ENCODE measurements at regions not wholly inside any gene's neighbourhood (a gene's known extent, or its start where the extent isn't known, plus 50 kb on each side); places are given as distances from the start of the nearest gene placed in this dataset.

GRCh38 chr9:96139592-96140295 is 162.2 kb downstream of the HSD17B3 start:
- Mint-ChIP-seq H3K4me1 (ENCODE audit: unreplicated experiment) (peaks cover 69% of the 10 kb centered on the region), H3K36me3 (ENCODE audit: unreplicated experiment) (no peaks in the 10 kb centered on the region), H3K9me3 (ENCODE audit: unreplicated experiment) (no peaks in the 10 kb centered on the region), H3K27ac (ENCODE audit: unreplicated experiment) (peak overlapping the region; percentile 96), H3K27me3 (ENCODE audit: unreplicated experiment) (no peaks in the 10 kb centered on the region), H3K4me3 (ENCODE audit: unreplicated experiment) (peak overlapping the region; percentile 67)
- DNase-seq (ENCODE audit: extremely low spot score, unreplicated experiment): no peak
- no peak for TF ChIP-seq CTCF (IDR thresholded peaks at IDR 0.05)

GRCh38 chr9:96138616-96139015 is 163.4 kb downstream of the HSD17B3 start:
- H3K36me3 Mint-ChIP-seq (ENCODE audit: unreplicated experiment): no peaks in the 10 kb centered on the region

GRCh38 chr9:96137671-96138429 is 164.1 kb downstream of the HSD17B3 start:
- DNase-seq (ENCODE audit: extremely low spot score, unreplicated experiment): no peak
- Mint-ChIP-seq H3K4me3 (ENCODE audit: unreplicated experiment) (peak overlapping the region; percentile 46), H3K27ac (ENCODE audit: unreplicated experiment) (peak overlapping the region; percentile 96), H3K27me3 (ENCODE audit: unreplicated experiment) (no peaks in the 10 kb centered on the region), H3K9me3 (ENCODE audit: unreplicated experiment) (no peaks in the 10 kb centered on the region), H3K4me1 (ENCODE audit: unreplicated experiment) (peaks cover 80% of the 10 kb centered on the region), H3K36me3 (ENCODE audit: unreplicated experiment) (no peaks in the 10 kb centered on the region)
- TF ChIP-seq CTCF (IDR thresholded peaks at IDR 0.05): no peak

More at GRCh38 chr9:96138616-96139015, 163.4 kb downstream of the HSD17B3 start:
- Mint-ChIP-seq H3K4me1 (ENCODE audit: unreplicated experiment) (peaks cover 78% of the 10 kb centered on the region), H3K9me3 (ENCODE audit: unreplicated experiment) (no peaks in the 10 kb centered on the region), H3K27me3 (ENCODE audit: unreplicated experiment) (no peaks in the 10 kb centered on the region), H3K27ac (ENCODE audit: unreplicated experiment) (peak overlapping the region; percentile 96), H3K4me3 (ENCODE audit: unreplicated experiment) (no peak overlapping the region)
- no peak for DNase-seq (ENCODE audit: extremely low spot score, unreplicated experiment)
- TF ChIP-seq CTCF (IDR thresholded peaks at IDR 0.05): no peak

- no peaks in the 10 kb centered on the region for H3K36me3 Mint-ChIP-seq (ENCODE audit: unreplicated experiment)
- H3K4me3 Mint-ChIP-seq (ENCODE audit: unreplicated experiment): peak overlapping the region; percentile 46
- DNase-seq (ENCODE audit: extremely low spot score, unreplicated experiment): no peak
- peak overlapping the region; percentile 96 for H3K27ac Mint-ChIP-seq (ENCODE audit: unreplicated experiment)
- H3K9me3 Mint-ChIP-seq (ENCODE audit: unreplicated experiment): no peaks in the 10 kb centered on the region
- peaks cover 83% of the 10 kb centered on the region for H3K4me1 Mint-ChIP-seq (ENCODE audit: unreplicated experiment)
- H3K27me3 Mint-ChIP-seq (ENCODE audit: unreplicated experiment): no peaks in the 10 kb centered on the region
- TF ChIP-seq CTCF (IDR thresholded peaks at IDR 0.05): no peak
These were observed 164.8 kb downstream of the HSD17B3 start for GRCh38 chr9:96136992-96137670.

Measured in osteocyte (in vitro differentiated cells).